K562 (cell line): ENCODE measurements at regions not wholly inside any gene's neighbourhood (a gene's known extent, or its start where the extent isn't known, plus 50 kb on each side); places are given as distances from the start of the nearest gene placed in this dataset.

Experiments used
- ATAC-seq: fragments of 200-7000 bp; cut with Tn5 transposase; 3 replicates; pipeline ENCODE4 v1.9.1; 2020; ENCODE audit warnings: moderate library complexity
- BruUV-seq: library from RNA; stranded (reverse); fragments of 400-500 nt; replicated peaks from 2 replicates; lab custom pipeline; 2021; lab: Mats Ljungman, UMichigan
- CTCF ChIA-PET: fragments of 300-600 bp; formaldehyde crosslinking; extraction: SDS; loops from one replicate; lab custom pipeline; 2021; ENCODE audit warnings: low intra/inter-chr PET ratio; lab: Yijun Ruan, JAX
- POLR2A ChIA-PET: fragments of 300-600, 350-650 bp; sonication (Branson Sonifier 250); formaldehyde crosslinking; extraction: SDS; loops from one replicate; lab custom pipeline; 2021; ENCODE audit warnings: antibody characterized with exemption, inconsistent platforms; lab: Yijun Ruan, JAX
- DNase-seq, 4 experiments: peaks; one replicate each; pipeline versions ENCODE4 v3.0.0 to v3.0.0-alpha.2; 2011 to 2018; ENCODE audit warnings: low spot score in 3 of 4, mixed read lengths in 3 of 4; ENCODE audit errors: extremely low read depth in 1 of 4
- FAIRE-seq: peaks from 2 replicates; lab custom pipeline; 2011; peaks lifted over from hg19 to GRCh38; lab: Jason Lieb, UNC
- H2AFZ ChIP-seq: 2 replicates; pipeline ENCODE4 v1.6.0; 2011; ENCODE audit warnings: low read depth, low read length, control low read depth, inconsistent platforms
- H3K27ac ChIP-seq: fragments of 200-600 bp; 3 replicates; pipeline ENCODE4 v1.8.0; 2011; ENCODE audit warnings: low read depth, mild to moderate bottlenecking, control low read depth, inconsistent platforms, low read length, moderate library complexity, mixed read lengths; ENCODE audit errors: extremely low read depth
- H3K27me3 ChIP-seq, 2 experiments: fragments of 300-600 bp in 1 of 2; 2 replicates in 1 of 2; 3 replicates in 1 of 2; pipeline versions ENCODE4 v1.6.0 to v1.8.0; 2011; ENCODE audit warnings: inconsistent platforms in 2 of 2, low read length in 2 of 2, mild to moderate bottlenecking in 1 of 2, mixed read lengths in 1 of 2, moderate library complexity in 1 of 2; ENCODE audit not compliant: control insufficient read depth in 2 of 2, insufficient read depth in 2 of 2
- H3K36me3 ChIP-seq: fragments of 300-600 bp; 3 replicates; pipeline ENCODE4 v1.8.0; 2011; ENCODE audit warnings: mild to moderate bottlenecking, low read length, inconsistent platforms; ENCODE audit not compliant: control insufficient read depth, insufficient read depth
- H3K4me1 ChIP-seq, 2 experiments: fragments of 200-600 bp in 1 of 2; replicated peaks in 1 of 2; 2 replicates in 1 of 2; 3 replicates in 1 of 2; pipeline versions ENCODE4 v1.5.1 to v1.8.0; 2011; ENCODE audit warnings: inconsistent platforms in 2 of 2, low read length in 2 of 2, mild to moderate bottlenecking in 1 of 2, mixed read lengths in 1 of 2, moderate library complexity in 1 of 2; ENCODE audit not compliant: control insufficient read depth in 2 of 2, insufficient read depth in 2 of 2
- H3K4me2 ChIP-seq: 2 replicates; pipeline ENCODE4 v1.6.1; 2011; ENCODE audit warnings: low read length, control low read depth, inconsistent platforms, mixed read lengths; ENCODE audit not compliant: insufficient read depth
- H3K4me3 ChIP-seq: fragments of 200-600 bp; sonication (generic), shearing (Covaris generic); 2 replicates; pipeline ENCODE4 v1.5.1; 2016; ENCODE audit warnings: control low read depth, inconsistent platforms
- H3K79me2 ChIP-seq: fragments of 200-600 bp; 3 replicates; pipeline ENCODE4 v1.8.0; 2011; ENCODE audit warnings: low read length, inconsistent platforms; ENCODE audit not compliant: control insufficient read depth, insufficient read depth
- H3K9ac ChIP-seq, 2 experiments: 2 replicates each; pipeline versions ENCODE4 v1.6.0 to v1.6.1; 2011; ENCODE audit warnings: low read depth in 2 of 2, low read length in 2 of 2, control low read depth in 1 of 2, inconsistent platforms in 1 of 2, mild to moderate bottlenecking in 1 of 2, mixed read lengths in 1 of 2; ENCODE audit not compliant: insufficient read depth in 1 of 2
- H3K9me1 ChIP-seq: one replicate; pipeline ENCODE4 v1.6.0; 2011; ENCODE audit warnings: inconsistent platforms, mild to moderate bottlenecking, low read length, moderate library complexity; ENCODE audit not compliant: control insufficient read depth, insufficient read depth
- H3K9me3 ChIP-seq: replicated peaks from 2 replicates; pipeline ENCODE4 v1.5.1; 2011; ENCODE audit warnings: low read depth, low read length, inconsistent platforms; ENCODE audit not compliant: control insufficient read depth, insufficient read depth
- H4K20me1 ChIP-seq: replicated peaks from 2 replicates; pipeline ENCODE4 v1.6.1; 2011; ENCODE audit warnings: low read length, inconsistent platforms, mixed read lengths; ENCODE audit not compliant: control insufficient read depth, insufficient read depth
- CBFB ChIP-seq: sonication (generic); formaldehyde crosslinking; IDR thresholded peaks from 2 replicates; pipeline ENCODE4 v1.4.0; 2020; ENCODE audit warnings: mild to moderate bottlenecking, missing genetic modification reagents
- CHD4 ChIP-seq: fragments of 200-600 bp; sonication (generic); IDR thresholded peaks from 3 replicates; pipeline ENCODE4 v1.6.1; 2012; ENCODE audit warnings: low read depth, mild to moderate bottlenecking, mixed read lengths, low read length, inconsistent platforms; ENCODE audit not compliant: insufficient read depth, insufficient replicate concordance, poor library complexity, severe bottlenecking
- ELF4 ChIP-seq: fragments of 450-650 bp; formaldehyde crosslinking; IDR thresholded peaks from 2 replicates; pipeline ENCODE4 v1.4.0; 2022; ENCODE audit warnings: missing genetic modification characterization
- HSF4 ChIP-seq: fragments of 250-450 bp; sonication (Bioruptor Pico); IDR thresholded peaks from 2 replicates; pipeline ENCODE4 v2.1.2; 2022; ENCODE audit warnings: mild to moderate bottlenecking, moderate library complexity, borderline replicate concordance
- MAX ChIP-seq: sonication (generic); formaldehyde crosslinking; IDR thresholded peaks from 2 replicates; pipeline ENCODE4 v1.9.0; 2022; ENCODE audit warnings: mild to moderate bottlenecking, missing genetic modification reagents
- SETDB1 ChIP-seq: IDR thresholded peaks from one replicate; pipeline ENCODE4 v1.6.1; 2012; ENCODE audit warnings: low read length, control low read depth, inconsistent platforms
- SNRNP70 ChIP-seq: fragments of 200-400 bp; formaldehyde crosslinking; optimal IDR thresholded peaks from 2 replicates; pipeline ENCODE3; 2017; ENCODE audit warnings: low read depth, low read length
- SRSF7 ChIP-seq: fragments of 200-400 bp; formaldehyde crosslinking; optimal IDR thresholded peaks from 2 replicates; pipeline ENCODE3; 2017; ENCODE audit warnings: mild to moderate bottlenecking, low read depth, low read length
- TAF7 ChIP-seq: fragments of 450-650 bp; IDR thresholded peaks from 2 replicates; pipeline ENCODE4 v1.6.1; 2016; ENCODE audit warnings: missing genetic modification characterization, missing compliant biosample characterization
- XRCC5 ChIP-seq: fragments of 200-400 bp; formaldehyde crosslinking; IDR thresholded peaks from 2 replicates; pipeline ENCODE4 v1.6.1; 2017; ENCODE audit warnings: low read depth, mild to moderate bottlenecking, low read length
- ZNF311 ChIP-seq: fragments of 250-450 bp; sonication (Bioruptor Pico); IDR thresholded peaks from 2 replicates; pipeline ENCODE4 v1.4.0; 2020; ENCODE audit warnings: mild to moderate bottlenecking, moderate library complexity
- in situ Hi-C: fragments of 300-500 bp; cut with MboI; formaldehyde crosslinking; loops from 4 replicates; pipeline ENCODE4 v1.15.0; 2018; ENCODE audit warnings: inconsistent platforms, mixed read lengths
- intact Hi-C: fragments of 100-400 bp; cut with micrococcal nuclease; formaldehyde crosslinking; loops from 2 replicates; pipeline ENCODE4 v1.14.2; 2022
- TF ChIP-seq, protein P1 (sequence below): sonication (generic); formaldehyde crosslinking; IDR thresholded peaks from 2 replicates; pipeline ENCODE4 v1.8.0; 2023; ENCODE audit warnings: missing genetic modification reagents, mild to moderate bottlenecking, borderline replicate concordance

DNA sequence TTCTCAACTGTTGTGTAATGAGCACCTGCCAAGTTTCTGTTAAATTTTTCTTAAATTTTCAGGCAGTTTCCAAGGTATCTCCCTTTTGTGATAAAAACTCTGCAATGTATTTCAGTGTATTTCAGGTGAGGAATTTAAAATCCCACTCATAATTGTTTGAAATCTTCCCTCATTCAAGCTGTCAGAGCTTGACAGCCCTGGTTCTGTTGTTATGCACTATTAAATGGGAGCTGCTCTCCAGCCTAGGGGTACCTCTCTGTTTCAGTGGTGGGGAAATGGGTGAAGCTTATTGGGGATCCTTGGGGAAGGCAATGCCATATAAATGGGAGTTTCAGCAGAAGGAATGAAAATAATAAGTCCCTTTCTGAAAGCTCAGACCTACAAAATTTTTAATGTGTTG lies 178.0 kb upstream of the TMCO5A start:
- H3K9me1 ChIP-seq, result no peaks in the 10 kb centered on the region
- no peaks in the 10 kb centered on the region for H3K9me3 ChIP-seq
- ChIA-PET CTCF (no interaction called here), POLR2A (no interaction called here)
- H3K4me3 ChIP-seq, result no peak overlapping the region
- no peak overlapping the region for H3K4me2 ChIP-seq
- in situ Hi-C loops (no loop called here), intact Hi-C loops (no loop called here)
- no peak overlapping the region for H3K9ac ChIP-seq
- no TSS peak for BruUV-seq
- H4K20me1 ChIP-seq, result no peaks in the 10 kb centered on the region
- TF ChIP-seq SETDB1, result no peak
- TF ChIP-seq, protein P1, sequence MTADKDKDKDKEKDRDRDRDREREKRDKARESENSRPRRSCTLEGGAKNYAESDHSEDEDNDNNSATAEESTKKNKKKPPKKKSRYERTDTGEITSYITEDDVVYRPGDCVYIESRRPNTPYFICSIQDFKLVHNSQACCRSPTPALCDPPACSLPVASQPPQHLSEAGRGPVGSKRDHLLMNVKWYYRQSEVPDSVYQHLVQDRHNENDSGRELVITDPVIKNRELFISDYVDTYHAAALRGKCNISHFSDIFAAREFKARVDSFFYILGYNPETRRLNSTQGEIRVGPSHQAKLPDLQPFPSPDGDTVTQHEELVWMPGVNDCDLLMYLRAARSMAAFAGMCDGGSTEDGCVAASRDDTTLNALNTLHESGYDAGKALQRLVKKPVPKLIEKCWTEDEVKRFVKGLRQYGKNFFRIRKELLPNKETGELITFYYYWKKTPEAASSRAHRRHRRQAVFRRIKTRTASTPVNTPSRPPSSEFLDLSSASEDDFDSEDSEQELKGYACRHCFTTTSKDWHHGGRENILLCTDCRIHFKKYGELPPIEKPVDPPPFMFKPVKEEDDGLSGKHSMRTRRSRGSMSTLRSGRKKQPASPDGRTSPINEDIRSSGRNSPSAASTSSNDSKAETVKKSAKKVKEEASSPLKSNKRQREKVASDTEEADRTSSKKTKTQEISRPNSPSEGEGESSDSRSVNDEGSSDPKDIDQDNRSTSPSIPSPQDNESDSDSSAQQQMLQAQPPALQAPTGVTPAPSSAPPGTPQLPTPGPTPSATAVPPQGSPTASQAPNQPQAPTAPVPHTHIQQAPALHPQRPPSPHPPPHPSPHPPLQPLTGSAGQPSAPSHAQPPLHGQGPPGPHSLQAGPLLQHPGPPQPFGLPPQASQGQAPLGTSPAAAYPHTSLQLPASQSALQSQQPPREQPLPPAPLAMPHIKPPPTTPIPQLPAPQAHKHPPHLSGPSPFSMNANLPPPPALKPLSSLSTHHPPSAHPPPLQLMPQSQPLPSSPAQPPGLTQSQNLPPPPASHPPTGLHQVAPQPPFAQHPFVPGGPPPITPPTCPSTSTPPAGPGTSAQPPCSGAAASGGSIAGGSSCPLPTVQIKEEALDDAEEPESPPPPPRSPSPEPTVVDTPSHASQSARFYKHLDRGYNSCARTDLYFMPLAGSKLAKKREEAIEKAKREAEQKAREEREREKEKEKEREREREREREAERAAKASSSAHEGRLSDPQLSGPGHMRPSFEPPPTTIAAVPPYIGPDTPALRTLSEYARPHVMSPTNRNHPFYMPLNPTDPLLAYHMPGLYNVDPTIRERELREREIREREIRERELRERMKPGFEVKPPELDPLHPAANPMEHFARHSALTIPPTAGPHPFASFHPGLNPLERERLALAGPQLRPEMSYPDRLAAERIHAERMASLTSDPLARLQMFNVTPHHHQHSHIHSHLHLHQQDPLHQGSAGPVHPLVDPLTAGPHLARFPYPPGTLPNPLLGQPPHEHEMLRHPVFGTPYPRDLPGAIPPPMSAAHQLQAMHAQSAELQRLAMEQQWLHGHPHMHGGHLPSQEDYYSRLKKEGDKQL (CRISPR knock-in tag), result no peak
- TF ChIP-seq SRSF7, result no peak
- TF ChIP-seq MAX, result no peak
- no peak for TF ChIP-seq ELF4 (CRISPR knock-in tag)
- TF ChIP-seq CHD4, result no peak
- no peak for TF ChIP-seq SNRNP70
- no peak for TF ChIP-seq ZNF311
- no peak for TF ChIP-seq XRCC5
- no peak for TF ChIP-seq CBFB
- no peak for TF ChIP-seq HSF4
- TF ChIP-seq TAF7 (tag), result no peak
- H3K79me2 ChIP-seq, result no peaks in the 10 kb centered on the region
- no peaks in the 10 kb centered on the region for H3K27me3 ChIP-seq
- DNase-seq (no peak), FAIRE-seq (no peak), ATAC-seq (no peak)
- no peak overlapping the region for H3K27ac ChIP-seq
- H3K4me1 ChIP-seq, result no peaks in the 10 kb centered on the region
- H2AFZ ChIP-seq, result no peak overlapping the region
- H3K36me3 ChIP-seq, result no peaks in the 10 kb centered on the region
